Right lobe of liver (tissue), 4 donors: ENCODE measurements at regions not wholly inside any gene's neighbourhood (a gene's known extent, or its start where the extent isn't known, plus 50 kb on each side); places are given as distances from the start of the nearest gene placed in this dataset.

ENCODE experiments used
- CTCF ChIP-seq, 4 donors: fragments of 200-600 bp in 3 of 4; fragments of 450-650 bp in 1 of 4; IDR thresholded peaks; one replicate each; pipeline versions ENCODE4 v1.5.1 to v1.8.0; 2016 to 2022; ENCODE audit warnings: antibody characterized with exemption in 4 of 4, mild to moderate bottlenecking in 2 of 4
- POLR2A ChIP-seq: fragments of 450-650 bp; IDR thresholded peaks from one replicate; pipeline ENCODE4 v1.6.1; 2017; ENCODE audit warnings: antibody characterized with exemption, mild to moderate bottlenecking
- donor health status: DM: no; HTN: no; CAD: no.
- donor health status: DM: no; HTN: no; CAD: no.
- donor health status: DM: no; HTN: yes; CAD: no.

GRCh38 chrX:39479856-39480255 is 617.9 kb downstream of the BCOR start:
- TF ChIP-seq CTCF (IDR thresholded peaks at IDR 0.05) (no peak), POLR2A (no peak)
